Forelimb muscle (tissue), 1 donor: ENCODE measurements at regions not wholly inside any gene's neighbourhood (a gene's known extent, or its start where the extent isn't known, plus 50 kb on each side); places are given as distances from the start of the nearest gene placed in this dataset.

Experiments used
- DNase-seq: peaks from one replicate; pipeline ENCODE4 v3.0.0-alpha.2; 2013; ENCODE audit warnings: low read depth

DNA sequence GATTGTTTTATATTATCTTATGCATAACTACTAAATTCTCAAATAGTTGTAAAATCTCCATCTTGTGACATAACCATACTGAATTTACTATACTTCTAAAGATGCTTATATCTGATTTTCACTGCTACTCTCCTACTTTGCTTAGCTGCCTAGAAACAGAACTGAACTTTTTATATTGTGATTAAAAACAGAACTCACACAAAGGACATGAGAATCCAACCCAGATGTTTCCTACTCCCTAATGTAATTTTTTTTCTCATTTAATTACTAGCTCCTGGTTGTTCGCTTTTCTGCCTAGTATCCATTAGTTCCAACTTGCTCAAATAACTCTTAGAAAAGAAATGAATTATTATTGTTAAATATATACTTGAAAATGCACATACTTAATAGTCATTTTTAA is 283.5 kb upstream of the ACTRT1 start:
- DNase-seq, result no peak

DNA sequence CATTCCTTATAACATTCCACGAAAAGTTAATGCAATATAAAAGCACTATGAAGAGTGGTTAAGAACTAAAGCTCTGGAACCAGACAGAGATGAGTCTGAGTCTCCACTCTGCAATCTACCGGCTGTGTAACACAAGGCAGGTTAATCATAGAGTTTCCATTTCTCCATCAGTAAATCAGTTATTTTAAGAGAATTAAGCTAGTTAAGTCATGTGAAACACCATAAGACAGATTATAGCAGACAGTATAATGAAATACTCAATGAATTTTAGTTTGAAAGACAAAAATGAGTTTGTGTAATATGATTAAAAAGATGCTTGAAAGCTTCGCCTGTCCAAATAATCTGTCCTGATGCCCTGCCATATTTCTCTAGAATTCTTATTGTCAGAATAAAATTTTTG is 282.6 kb upstream of the ACTRT1 start:
- DNase-seq, result no peak

DNA sequence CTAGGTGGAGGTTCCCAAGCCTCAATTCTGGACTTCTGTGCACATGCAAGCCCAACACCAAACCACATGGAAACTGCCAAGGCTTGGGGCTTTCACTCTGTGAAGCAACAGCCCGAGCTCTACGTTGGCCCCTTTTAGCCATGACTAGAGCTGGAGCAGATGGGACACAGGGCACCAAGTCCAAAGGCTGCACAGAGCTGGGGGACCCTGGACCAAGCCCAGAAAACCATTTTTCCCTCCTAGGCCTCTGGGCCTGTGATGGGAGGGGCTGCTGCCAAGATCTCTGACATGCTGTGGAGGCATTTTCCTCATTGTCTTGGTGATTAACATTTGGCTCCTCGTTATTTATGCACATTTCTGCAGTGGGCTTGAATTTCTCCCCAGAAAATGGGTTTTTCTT is 258.7 kb upstream of the ACTRT1 start:
- no peak for DNase-seq

DNA sequence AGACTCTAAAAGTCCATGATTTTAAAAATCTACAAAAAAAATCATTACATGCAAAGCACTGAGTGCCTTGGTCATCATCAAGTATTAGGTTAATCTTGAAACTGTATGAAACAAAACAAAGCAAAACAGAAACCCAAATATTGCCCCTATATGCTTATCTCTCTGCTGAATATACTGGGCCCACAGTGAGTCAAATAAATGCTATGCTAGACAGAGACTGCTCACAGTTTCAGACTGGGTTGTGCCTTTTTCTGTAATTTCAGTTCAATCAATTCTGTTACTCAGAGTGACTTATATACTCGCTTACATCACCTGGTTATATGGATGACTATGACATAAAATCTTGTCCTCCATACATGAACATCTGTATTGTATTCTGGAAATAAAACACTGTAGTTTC is 257.1 kb upstream of the ACTRT1 start:
- DNase-seq, result no peak

DNA sequence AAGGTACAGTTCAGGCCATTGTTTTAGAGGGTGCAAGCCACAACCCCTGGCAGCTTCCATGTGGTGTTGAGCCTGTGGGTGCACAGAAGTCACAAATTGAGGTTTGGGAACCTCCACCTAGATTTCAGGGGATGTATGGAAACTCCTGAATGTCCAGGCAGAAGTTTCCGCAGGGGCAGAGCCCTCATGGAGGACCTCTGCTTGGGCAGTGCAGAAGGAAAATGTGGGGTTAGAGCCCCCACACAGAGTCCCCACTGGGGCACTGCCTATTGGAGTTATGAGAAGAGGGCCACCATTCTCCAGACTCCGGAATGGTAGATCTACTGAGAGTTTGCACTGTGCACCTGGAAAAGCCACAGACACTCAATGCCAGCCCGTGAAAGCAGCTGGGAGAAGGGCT is 242.0 kb upstream of the ACTRT1 start:
- DNase-seq, result no peak

DNA sequence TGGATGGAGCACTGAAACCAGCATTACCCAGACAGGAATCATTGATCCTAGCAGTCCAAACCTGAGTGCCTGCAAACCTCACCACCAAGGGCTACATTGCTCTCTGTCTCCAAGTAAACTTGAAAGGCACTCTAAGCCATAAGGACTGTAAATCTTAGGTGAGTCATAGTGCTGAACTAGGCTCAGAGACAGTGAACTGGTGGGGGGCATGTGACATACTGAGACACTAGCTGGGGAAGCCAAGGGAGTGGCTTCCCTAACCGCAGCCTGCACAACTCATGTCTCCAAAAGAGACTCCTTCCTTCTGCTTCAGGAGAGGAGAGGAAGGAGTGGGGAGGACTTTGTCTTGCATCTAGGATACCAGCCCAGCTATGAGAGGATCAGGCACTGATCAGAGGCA is 235.5 kb upstream of the ACTRT1 start:
- no peak for DNase-seq

DNA sequence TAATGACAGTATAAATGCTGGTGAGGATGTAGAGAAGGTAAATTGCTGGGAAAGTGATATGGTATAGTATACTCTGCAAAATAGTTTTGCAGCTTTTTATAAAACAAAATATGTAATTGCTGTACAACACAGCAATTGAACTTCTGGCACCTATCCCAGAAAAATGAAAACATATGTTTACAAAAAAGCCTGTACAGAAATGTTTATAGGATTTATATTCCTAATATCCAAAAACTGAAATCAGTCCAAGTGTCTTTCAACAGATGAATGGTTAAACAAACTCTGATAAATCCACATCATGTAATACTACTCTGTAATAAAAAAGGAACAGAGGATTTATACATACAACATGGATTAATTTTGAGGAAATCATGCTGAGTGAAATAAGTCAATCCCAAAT is 198.4 kb upstream of the ACTRT1 start:
- no peak for DNase-seq

DNA sequence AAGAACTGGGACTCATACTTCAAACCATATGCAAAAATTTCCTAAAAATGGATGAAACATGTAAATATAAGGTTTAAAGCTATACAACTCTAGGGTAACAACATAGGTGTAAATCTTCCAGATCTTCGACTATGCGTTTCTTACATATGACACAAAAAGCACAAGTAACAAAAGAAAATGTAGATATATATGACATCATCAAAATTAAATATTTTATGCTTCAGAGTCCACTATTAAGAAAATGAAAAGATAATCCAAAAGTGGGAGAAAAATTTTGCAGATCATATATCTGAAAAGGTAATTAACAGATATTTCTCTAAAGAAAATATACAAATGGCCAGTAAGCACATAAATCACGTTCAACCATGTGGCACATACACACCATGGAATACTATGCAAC is 164.2 kb upstream of the ACTRT1 start:
- DNase-seq, result no peak

DNA sequence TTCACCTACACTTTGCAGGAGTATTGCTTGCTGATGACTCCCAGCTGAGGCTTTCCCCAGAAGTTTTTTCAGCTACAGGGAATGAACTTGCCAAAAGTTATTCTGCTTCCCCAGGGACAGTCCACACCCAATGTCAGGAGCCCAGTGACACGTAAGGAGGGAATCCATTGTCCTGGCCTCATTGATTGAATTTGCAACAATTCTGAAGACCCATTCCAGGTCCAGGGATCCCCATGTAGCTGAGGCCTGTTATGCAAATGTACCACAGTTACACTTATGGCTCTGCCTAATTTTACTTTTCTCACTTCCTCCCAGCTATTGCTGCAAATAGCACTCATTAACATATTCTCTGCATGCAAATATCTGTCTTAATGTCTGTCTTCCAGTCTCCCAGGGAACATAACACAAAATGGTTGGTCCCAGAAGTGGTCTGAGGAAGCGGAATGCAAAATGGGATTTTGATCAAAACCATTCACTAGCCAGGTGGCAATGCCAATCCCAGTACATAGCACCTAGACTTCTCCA is 113.7 kb upstream of the ACTRT1 start:
- no peak for DNase-seq

DNA sequence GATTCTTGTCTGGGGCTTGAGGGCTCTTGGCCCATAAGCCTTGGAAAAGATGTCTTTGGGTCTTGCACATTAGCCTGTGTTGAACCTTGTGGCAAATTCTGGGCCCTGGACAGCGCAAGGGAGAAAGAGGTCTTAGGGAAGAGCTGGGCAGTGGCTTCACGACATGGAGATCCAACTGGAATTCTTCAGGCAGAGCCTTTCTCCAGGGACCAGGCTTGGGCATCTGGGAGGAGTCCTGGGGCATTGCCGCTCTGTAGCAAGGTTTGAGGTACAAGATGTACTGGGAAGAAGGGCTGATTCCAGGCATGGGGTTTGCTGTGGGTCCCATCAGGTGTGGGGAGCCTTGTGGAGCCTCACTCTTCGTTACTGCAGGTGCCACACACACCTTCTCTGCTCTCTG is 104.0 kb upstream of the ACTRT1 start:
- no peak for DNase-seq

DNA sequence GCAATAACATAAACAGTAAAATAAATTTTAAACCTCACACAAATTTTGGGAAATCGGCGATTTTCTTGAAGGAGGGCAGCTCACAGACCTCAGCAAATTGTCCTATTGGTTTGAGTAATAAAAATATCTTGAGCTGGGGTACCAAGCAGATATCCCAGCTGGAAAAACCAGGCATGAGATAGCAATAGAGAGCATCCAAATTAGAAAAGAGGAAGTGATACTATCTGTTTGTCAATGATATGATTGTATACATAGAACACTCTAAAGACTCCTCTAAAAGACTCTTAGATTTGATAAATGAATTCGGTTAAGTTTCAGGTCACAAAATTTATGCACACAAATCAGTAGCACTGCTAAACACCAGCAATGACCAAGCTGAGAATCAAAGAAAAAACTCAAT is 90.5 kb upstream of the ACTRT1 start:
- DNase-seq, result no peak

DNA sequence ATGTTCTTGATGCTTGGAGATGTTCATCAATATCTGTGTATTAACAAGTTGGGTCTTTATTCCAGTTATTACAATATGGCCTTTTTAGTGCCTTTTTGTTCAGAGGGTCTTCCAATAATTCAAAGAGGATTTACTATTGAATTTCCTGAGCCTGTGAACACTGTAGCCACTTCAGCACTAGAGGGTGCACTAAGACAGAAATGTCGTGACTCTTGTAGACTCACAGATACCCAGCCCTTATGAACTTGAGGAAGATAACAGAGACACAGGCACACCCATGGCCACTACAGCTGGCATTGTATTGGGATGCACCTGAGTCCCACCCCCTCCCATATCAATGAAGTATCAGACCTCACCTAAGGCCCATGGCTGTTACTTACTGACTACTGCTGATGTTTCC is 54.4 kb upstream of the ACTRT1 start:
- no peak for DNase-seq

DNA sequence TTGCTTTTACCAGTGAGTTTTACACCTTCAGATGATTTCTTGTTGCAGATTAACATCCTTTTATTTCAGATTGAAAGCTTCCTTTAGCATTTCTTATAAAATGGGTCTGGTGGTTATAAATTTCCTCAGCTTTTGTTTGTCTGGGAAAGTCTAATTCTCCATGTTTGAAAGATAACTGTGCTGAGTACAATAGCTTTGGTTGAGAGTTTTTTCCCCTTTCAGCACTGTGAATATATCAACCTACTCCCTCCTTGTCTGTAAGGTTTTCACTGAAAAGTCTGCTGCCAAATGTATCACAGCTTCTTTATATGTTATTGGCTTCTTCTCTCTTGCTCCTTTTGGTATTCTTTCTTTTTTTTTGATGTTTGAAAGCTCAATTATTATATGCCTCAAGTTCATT is 53.5 kb upstream of the ACTRT1 start:
- DNase-seq, result no peak
